Stimulated activated memory B cell treated with anti-CD40 and anti-IgM and Interleukin-4, amounts not matched to agents 10 μg/mL and 1 μg/mL and 100 μg/mL, for 72 hours (primary cell): ENCODE measurements at regions not wholly inside any gene's neighbourhood (a gene's known extent, or its start where the extent isn't known, plus 50 kb on each side); places are given as distances from the start of the nearest gene placed in this dataset.

Source experiments
- ATAC-seq: fragments of 150-1000 bp; cut with Tn5 transposase; 2 replicates; pipeline ENCODE4 v1.10.0; 2021
- H3K27ac Mint-ChIP-seq: one replicate; pipeline ENCODE4 v1.8.0; 2022; ENCODE audit warnings: mild to moderate bottlenecking, mixed read lengths
- H3K27me3 Mint-ChIP-seq: one replicate; pipeline ENCODE4 v1.8.0; 2022; ENCODE audit warnings: mixed read lengths
- H3K36me3 Mint-ChIP-seq: one replicate; pipeline ENCODE4 v1.8.0; 2022; ENCODE audit warnings: mixed read lengths
- H3K4me1 Mint-ChIP-seq: one replicate; pipeline ENCODE4 v1.8.0; 2022; ENCODE audit warnings: mixed read lengths
- H3K4me3 Mint-ChIP-seq: one replicate; pipeline ENCODE4 v1.8.0; 2022; ENCODE audit warnings: mild to moderate bottlenecking, moderate library complexity, mixed read lengths
- H3K9me3 Mint-ChIP-seq: one replicate; pipeline ENCODE4 v1.8.0; 2022; ENCODE audit warnings: mixed read lengths

DNA sequence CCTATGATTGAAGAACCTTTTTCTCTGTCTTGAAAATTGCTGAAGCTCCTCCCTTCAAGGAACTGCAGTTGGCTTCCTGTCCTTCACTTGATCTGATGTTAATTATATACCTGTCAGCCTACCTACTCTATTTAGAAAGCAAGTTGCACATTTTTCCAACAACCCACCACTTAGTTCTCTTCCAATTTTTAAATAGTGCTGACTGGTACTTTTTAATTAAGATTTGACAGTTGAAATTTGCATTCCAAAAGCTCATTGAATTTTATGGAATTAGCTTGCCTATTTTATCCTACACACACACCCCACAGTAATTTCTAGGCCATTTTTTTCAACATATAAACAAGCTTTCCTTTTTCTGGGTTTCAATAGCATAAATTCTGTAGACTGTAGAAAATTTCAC is 820.3 kb upstream of the FAT3 start:
- Mint-ChIP-seq H3K36me3 (no peaks in the 10 kb centered on the region), H3K4me3 (no peak overlapping the region), H3K27ac (no peak overlapping the region), H3K9me3 (peaks cover 5% of the 10 kb centered on the region), H3K27me3 (no peaks in the 10 kb centered on the region), H3K4me1 (no peaks in the 10 kb centered on the region)
- no peak for ATAC-seq

DNA sequence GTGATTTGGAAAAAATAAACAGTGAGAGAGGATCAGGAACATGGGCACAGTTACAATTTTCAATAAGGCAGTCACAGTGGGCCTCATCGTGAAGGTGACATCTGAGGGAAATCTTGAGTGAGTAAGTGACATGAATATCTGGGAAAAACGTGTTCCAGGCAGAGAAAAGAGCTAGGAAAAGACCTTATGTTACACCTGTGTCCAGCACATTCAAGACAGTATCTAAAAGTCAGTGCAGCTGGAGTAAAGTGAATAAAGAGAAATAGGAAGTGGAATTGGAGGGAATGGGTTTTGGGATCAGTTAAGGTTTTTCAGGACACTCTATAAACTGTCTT is 827.5 kb upstream of the FAT3 start:
- H3K27ac Mint-ChIP-seq = no peak overlapping the region
- H3K27me3 Mint-ChIP-seq = no peaks in the 10 kb centered on the region
- ATAC-seq = no peak
- no peaks in the 10 kb centered on the region for H3K36me3 Mint-ChIP-seq
- no peak overlapping the region for H3K4me3 Mint-ChIP-seq
- H3K4me1 Mint-ChIP-seq = no peaks in the 10 kb centered on the region
- peaks cover 14% of the 10 kb centered on the region for H3K9me3 Mint-ChIP-seq

DNA sequence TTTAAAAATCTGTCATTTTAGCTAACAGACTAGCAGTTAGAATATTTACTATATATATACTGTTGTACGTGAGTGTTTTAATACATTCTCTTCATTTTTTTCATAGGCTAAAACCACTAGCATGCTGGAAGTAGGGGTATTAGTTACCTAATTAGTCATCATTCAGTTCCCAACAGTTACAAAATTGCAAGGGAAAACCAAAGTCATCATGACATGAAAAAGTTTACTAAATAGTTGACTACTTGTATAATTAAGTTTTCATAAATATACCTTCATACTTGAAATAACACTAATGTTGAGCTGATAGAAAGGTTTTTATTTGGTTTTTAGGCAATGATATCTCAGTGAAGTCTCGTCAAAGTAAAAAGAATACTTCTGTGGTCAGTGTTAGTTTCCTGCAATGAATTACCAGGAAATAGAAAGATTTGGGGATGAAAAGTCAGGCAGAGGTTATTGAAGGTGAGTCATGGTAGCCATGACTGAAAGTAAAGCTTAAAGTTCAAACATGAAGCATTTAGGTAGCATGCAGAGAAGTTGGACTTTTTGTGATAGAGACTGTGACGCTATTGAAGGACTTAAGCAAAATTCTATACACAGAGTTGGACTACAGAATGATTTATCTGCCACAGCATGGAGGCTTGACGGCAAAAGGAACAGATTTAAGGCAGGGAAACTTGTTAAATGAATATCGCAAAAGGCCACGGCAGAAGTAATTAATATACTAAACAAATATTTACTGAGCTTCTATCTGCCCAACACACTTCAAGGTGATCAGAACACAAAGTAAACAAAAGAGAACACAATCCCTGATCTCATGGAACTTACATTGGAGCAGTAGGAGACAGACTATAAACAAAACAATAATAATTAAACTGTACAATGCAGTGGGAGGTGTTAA is 828.1 kb upstream of the FAT3 start:
- no peaks in the 10 kb centered on the region for H3K36me3 Mint-ChIP-seq
- H3K27ac Mint-ChIP-seq = no peak overlapping the region
- H3K9me3 Mint-ChIP-seq = peaks cover 14% of the 10 kb centered on the region
- ATAC-seq = no peak
- no peaks in the 10 kb centered on the region for H3K4me1 Mint-ChIP-seq
- H3K4me3 Mint-ChIP-seq = no peak overlapping the region
- no peaks in the 10 kb centered on the region for H3K27me3 Mint-ChIP-seq

DNA sequence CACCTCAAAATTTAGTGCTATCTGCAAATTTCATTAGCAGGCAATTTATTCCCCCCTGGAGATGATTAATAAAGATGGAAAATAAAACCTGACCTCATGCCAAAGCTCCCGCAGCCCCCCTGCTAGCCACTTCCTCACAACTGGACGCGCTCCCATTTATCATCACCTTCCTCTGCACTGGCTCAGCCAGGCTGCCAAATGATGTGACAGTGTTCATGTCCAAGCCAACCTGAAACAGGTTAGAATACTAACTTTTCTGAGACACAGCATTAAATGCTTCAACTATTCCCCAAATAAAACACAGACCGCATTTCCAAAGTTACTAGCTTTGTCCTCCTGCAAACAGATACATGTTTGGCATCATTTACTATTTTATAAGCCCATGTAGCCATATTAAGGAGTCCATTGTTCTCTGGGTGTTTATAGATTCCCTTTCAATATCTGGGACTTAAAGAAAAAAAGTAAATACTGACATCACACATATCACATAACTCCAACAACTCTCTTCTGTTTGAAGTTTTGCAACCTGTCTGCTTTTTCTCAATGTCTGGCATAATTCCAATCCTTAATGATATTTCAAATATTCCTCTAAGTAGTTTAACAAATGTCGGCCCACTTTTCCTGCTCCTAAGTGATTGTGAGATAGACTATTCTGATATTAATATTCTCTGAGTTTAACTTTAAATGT is 829.7 kb upstream of the FAT3 start:
- Mint-ChIP-seq H3K27me3 (no peaks in the 10 kb centered on the region), H3K36me3 (no peaks in the 10 kb centered on the region), H3K27ac (no peak overlapping the region), H3K4me3 (no peak overlapping the region), H3K9me3 (peaks cover 9% of the 10 kb centered on the region), H3K4me1 (no peaks in the 10 kb centered on the region)
- ATAC-seq = no peak

DNA sequence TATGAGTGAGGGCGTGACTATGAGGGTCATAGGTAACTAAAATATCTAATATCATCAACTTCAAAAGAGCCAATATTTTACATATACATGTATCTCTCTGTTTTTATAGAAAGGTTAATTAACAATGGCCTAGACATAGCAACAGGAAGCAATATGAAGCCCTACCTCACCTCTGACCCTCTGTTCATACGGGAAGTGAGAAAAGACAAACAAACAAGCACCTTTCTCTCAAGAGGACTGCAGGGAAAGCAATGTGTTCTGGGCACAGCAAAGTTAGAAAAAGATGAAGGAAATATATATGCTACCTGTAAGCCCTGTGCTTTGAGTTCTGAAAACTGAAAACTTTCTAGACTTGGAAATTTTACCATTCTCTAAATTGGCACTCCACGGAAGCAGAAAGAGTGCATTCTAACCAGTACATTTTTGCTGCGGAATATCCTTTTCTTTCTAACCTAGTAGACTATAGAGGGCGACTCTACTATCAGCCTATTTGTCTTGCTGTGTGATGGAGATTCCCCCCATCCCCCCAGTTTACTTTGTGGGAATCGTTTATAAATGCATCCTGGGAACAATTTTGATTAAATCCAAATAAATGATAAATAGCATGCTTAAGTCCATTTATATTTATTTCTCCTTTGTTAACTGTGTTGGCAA is 830.4 kb upstream of the FAT3 start:
- Mint-ChIP-seq H3K9me3 (peaks cover 12% of the 10 kb centered on the region), H3K4me1 (no peaks in the 10 kb centered on the region), H3K4me3 (no peak overlapping the region), H3K36me3 (no peaks in the 10 kb centered on the region), H3K27ac (no peak overlapping the region), H3K27me3 (no peaks in the 10 kb centered on the region)
- no peak for ATAC-seq

DNA sequence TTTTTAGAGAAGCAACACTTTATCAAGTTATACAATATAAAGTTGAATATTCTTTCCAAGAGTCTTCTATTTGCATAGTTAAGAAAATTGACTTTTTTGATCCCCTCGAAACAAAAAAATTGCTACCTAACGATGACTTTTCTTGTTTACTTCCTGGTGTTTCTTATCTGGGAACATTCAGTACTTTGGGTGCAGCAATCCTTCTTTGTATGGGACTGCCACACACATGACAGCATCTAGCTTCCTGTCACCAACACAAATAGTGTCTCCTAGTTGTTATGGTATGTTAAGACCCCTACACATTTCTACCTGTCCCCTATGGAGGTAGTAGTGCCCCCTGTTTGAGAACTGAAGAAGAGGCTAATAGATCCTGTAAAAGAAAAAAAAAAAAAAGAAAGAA is 841.7 kb upstream of the FAT3 start:
- Mint-ChIP-seq H3K27ac (no peak overlapping the region), H3K27me3 (no peaks in the 10 kb centered on the region), H3K4me3 (no peak overlapping the region), H3K4me1 (no peaks in the 10 kb centered on the region), H3K9me3 (peaks cover 11% of the 10 kb centered on the region), H3K36me3 (no peaks in the 10 kb centered on the region)
- no peak for ATAC-seq

DNA sequence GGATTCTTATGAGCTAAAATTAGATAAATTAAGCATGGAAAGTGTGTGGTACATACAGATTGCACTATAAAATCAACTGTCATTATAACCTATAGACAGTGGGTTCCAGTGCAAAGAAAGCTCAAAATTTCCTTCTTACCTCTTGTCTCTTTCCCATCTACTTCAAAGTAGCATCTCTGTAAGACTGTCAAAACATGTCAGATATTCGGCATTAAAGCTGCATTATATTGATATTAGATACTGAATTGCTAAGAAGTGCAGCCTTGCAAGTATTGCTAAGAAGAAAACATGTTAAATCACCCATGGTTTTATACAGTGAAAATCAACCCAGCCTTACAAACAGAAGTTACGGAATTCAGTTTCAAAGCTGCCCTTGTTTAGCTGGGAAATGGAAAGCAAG is 849.8 kb upstream of the FAT3 start:
- Mint-ChIP-seq H3K4me3 (no peak overlapping the region), H3K36me3 (no peaks in the 10 kb centered on the region), H3K9me3 (no peaks in the 10 kb centered on the region), H3K4me1 (no peaks in the 10 kb centered on the region), H3K27me3 (no peaks in the 10 kb centered on the region), H3K27ac (no peak overlapping the region)
- no peak for ATAC-seq

DNA sequence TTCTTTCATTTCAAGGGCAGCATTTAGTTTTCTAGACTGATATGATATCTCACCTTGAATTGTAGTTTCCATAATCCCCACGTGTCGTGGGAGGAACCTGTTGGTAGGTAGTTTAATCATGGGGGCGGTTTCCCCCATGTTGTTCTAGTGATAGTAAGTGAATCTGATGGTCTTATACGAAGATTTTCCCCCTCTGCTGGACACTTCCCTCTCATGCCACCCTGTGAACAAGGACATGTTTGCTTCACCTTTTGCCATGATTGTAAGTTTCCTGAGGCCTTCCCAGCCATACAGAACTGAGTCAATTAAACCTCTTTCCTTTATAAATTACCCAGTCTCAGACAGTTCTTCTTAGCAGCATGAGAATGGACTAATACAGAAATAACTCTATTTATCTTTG is 851.1 kb upstream of the FAT3 start:
- Mint-ChIP-seq H3K4me1 (no peaks in the 10 kb centered on the region), H3K27ac (no peak overlapping the region), H3K9me3 (no peaks in the 10 kb centered on the region), H3K4me3 (no peak overlapping the region), H3K27me3 (no peaks in the 10 kb centered on the region), H3K36me3 (no peaks in the 10 kb centered on the region)
- ATAC-seq = no peak

DNA sequence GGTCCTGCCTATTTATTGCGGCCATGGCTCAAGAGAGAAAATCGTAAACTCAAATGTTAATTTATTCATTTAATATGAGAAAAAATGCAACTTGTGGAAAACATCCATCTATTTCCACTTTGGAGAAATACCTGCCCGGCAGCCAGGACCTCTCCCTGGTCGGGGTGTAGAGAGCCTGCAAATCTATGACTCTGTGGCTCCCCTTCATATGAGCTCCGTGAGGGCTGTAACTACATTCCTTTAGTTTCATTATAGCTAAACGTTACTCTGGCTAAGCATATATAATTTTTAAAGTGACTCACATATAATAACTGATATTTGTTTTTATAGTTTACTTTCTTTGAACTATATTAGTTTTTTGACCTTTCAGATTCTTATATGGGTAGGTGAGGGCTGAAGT is 857.8 kb upstream of the FAT3 start:
- H3K27ac Mint-ChIP-seq = no peak overlapping the region
- ATAC-seq = no peak
- H3K4me3 Mint-ChIP-seq = no peak overlapping the region
- peaks cover 6% of the 10 kb centered on the region for H3K9me3 Mint-ChIP-seq
- H3K27me3 Mint-ChIP-seq = no peaks in the 10 kb centered on the region
- H3K4me1 Mint-ChIP-seq = no peaks in the 10 kb centered on the region
- H3K36me3 Mint-ChIP-seq = no peaks in the 10 kb centered on the region

DNA sequence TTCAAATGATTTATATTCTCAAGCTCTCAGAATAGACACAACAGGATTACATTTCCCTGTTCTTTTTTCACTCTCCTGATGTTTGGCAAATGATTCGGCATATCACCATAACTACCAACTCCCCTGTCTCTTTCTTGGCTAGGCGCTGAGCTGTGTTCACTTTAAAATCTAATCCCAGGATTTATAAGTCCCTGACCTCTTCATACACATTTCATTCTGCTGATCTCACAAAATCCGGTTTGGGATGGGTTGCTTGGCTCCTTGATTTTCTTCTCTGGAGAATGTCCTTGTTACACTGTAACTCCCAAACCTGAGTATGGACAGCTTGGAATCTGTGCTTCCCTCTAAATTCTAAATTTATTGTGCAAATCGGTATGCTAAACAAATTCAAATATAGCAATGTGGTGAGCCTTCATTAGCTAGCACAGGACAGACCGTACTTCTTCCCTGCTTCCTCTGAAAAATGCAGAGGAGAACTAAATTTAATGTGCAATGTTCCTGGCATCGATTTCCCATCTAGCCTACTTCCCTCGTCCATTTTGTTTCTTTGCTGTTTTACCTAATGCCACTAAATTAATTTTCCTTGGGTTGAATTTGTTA is 858.5 kb upstream of the FAT3 start:
- H3K27me3 Mint-ChIP-seq = no peaks in the 10 kb centered on the region
- no peaks in the 10 kb centered on the region for H3K36me3 Mint-ChIP-seq
- peaks cover 6% of the 10 kb centered on the region for H3K9me3 Mint-ChIP-seq
- ATAC-seq = no peak
- no peak overlapping the region for H3K4me3 Mint-ChIP-seq
- H3K4me1 Mint-ChIP-seq = no peaks in the 10 kb centered on the region
- H3K27ac Mint-ChIP-seq = no peak overlapping the region

DNA sequence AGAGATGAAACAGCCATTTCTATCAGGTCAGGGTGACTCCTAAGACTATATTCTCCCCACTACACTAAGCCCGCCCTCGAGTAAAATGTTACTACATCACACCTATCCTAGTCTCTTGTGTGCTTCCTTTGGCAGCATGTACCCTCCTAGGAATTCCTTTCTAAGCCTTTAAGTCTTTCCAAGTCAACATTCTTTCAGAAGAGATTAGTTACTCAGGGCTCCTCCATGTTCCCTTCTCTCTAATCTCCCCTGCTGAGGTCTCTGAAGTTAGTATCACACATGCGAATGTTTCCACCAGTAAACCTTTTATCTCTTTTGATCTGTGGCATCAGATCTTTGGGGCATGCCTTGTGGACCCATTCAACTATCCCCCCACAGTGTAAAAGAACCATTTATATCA is 873.7 kb upstream of the FAT3 start:
- H3K36me3 Mint-ChIP-seq = no peaks in the 10 kb centered on the region
- H3K27ac Mint-ChIP-seq = no peak overlapping the region
- no peak for ATAC-seq
- peaks cover 15% of the 10 kb centered on the region for H3K9me3 Mint-ChIP-seq
- H3K27me3 Mint-ChIP-seq = no peaks in the 10 kb centered on the region
- no peaks in the 10 kb centered on the region for H3K4me1 Mint-ChIP-seq
- H3K4me3 Mint-ChIP-seq = no peak overlapping the region

DNA sequence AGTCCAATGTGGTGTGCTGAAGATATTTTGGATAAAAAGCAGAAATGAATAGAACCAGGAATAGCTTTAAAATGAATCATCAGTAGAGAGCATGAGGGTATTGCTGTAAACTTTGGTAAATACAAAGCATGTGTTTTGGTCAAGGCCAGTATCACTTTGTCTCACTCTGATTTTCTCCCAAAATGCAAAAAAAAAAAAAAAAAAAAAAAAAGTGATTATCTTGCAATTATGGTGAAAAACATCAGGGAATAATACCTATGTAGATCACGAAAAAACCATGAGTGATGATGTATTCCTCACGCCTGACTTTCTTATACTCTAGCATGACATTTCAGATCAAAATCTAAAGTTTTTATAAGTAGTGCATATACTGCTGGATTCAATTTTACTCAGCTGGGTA is 897.9 kb upstream of the FAT3 start:
- Mint-ChIP-seq H3K36me3 (no peaks in the 10 kb centered on the region), H3K4me3 (no peak overlapping the region)

DNA sequence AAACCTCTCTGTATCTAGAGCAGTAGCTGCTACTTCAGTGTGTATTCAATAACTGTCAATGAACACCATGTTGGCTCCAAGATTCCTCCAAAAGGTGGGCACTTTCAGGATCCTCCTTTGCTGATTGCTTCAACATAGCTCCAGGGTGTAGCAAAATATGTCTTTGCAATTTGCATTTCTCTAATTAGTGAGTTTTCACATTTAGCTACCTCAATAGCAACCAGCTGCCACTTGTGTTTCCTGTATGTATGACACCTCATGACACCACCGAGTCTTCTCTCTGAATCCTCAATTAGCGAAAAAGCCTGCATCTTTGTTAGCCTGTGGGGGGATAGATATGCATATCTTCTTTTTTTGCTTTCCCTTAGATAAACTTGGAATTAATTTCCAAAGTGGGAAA is 898.3 kb upstream of the FAT3 start:
- H3K4me1 Mint-ChIP-seq = no peaks in the 10 kb centered on the region
- ATAC-seq = no peak
- no peak overlapping the region for H3K4me3 Mint-ChIP-seq
- no peaks in the 10 kb centered on the region for H3K27me3 Mint-ChIP-seq
- no peak overlapping the region for H3K27ac Mint-ChIP-seq
- H3K36me3 Mint-ChIP-seq = no peaks in the 10 kb centered on the region
- H3K9me3 Mint-ChIP-seq = no peaks in the 10 kb centered on the region

More for the DNA sequence above, 897.9 kb upstream of the FAT3 start:
- no peaks in the 10 kb centered on the region for H3K9me3 Mint-ChIP-seq
- H3K4me1 Mint-ChIP-seq = no peaks in the 10 kb centered on the region
- H3K27ac Mint-ChIP-seq = no peak overlapping the region
- H3K27me3 Mint-ChIP-seq = no peaks in the 10 kb centered on the region
- no peak for ATAC-seq

DNA sequence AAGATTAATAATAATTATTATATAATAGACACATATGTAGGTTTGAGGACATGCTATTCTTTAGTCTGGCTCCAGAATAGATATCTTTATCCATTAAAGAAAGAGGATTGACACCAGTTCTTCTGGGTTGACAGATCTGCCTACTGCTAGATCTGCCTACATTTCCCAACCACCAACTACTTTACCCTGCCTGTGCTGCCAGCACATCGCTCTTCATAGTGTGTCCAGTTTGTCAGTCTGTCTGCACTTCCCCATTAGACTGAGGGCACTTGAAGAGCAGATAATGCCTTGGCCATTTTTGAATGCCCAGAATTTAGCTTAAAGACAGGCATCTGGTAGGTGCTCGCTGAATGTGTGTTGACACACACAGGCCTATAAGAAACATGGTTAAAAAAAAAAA is 910.1 kb upstream of the FAT3 start:
- Mint-ChIP-seq H3K27ac (no peak overlapping the region), H3K36me3 (no peaks in the 10 kb centered on the region), H3K4me1 (no peaks in the 10 kb centered on the region), H3K9me3 (no peaks in the 10 kb centered on the region), H3K27me3 (no peaks in the 10 kb centered on the region), H3K4me3 (no peak overlapping the region)
- ATAC-seq = no peak

DNA sequence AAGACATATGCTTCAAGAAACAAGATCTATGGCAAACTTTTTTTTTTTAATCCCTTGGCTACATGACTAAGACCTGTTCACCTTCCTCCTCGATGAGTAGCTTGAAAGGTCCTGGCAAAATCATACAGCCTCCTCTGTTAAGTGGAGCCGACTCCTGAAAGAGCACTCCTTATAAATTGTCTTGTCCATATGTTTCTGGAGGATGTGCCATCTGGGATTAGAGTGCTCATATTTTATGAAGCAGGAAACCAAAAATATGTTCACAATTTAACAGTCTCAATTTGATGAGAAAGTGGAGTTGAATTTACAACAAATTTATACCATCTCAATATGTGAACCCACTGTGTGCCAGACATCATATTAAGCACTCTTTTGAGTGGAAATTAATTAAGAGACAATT is 912.1 kb upstream of the FAT3 start:
- no peaks in the 10 kb centered on the region for H3K36me3 Mint-ChIP-seq
- ATAC-seq = no peak
- no peaks in the 10 kb centered on the region for H3K4me1 Mint-ChIP-seq
- no peaks in the 10 kb centered on the region for H3K9me3 Mint-ChIP-seq
- no peak overlapping the region for H3K27ac Mint-ChIP-seq
- H3K27me3 Mint-ChIP-seq = no peaks in the 10 kb centered on the region
- no peak overlapping the region for H3K4me3 Mint-ChIP-seq
